ENCODE measurements at regions not wholly inside any gene's neighbourhood (a gene's known extent, or its start where the extent isn't known, plus 50 kb on each side); places are given as distances from the start of the nearest gene placed in this dataset.

DNA sequence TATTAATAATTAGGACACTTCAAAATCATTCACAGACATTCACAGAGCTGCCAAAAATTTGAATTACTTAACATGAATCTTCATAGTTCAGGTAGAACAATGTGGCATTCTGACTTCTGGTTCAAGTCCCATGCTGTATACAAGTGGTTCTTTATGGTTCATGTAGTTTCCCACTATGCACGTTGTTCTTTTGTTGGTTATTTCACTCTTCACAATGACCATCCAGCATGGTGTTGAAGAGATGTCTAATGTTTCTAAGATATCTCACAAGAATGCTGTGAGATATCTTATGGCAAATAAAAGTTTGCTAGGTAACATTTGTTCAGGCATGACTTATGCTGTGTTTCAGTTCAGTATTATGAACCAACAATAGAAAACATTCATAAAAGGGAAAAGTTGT, 88.2 kb upstream of the SLITRK6 start:
- Histone ChIP-seq H4K20me1 (ENCODE audit: control insufficient read depth, insufficient read depth, insufficient read length) (no peaks in the 10 kb centered on the region), H4K5ac (ENCODE audit: insufficient read length, low read depth, low read length) (no peak overlapping the region), H3K9ac (ENCODE audit: extremely low read depth, insufficient read length, low read length) (no peak overlapping the region), H4K91ac (ENCODE audit: insufficient read length, low read depth, low read length) (no peak overlapping the region), H3K4ac (ENCODE audit: low read depth, low read length) (no peak overlapping the region), H2BK5ac (ENCODE audit: insufficient read length, low read length) (no peak overlapping the region), H2BK15ac (ENCODE audit: low read depth, low read length) (no peak overlapping the region), H3K56ac (ENCODE audit: insufficient read length, low read depth, low read length) (no peak overlapping the region), H3K27me3 (ENCODE audit: insufficient read depth, low read length) (no peaks in the 10 kb centered on the region), H3K27ac (ENCODE audit: insufficient read length, low read depth, low read length) (no peak overlapping the region), H2BK12ac (ENCODE audit: insufficient read length, low read depth, low read length) (no peak overlapping the region), H3K18ac (ENCODE audit: insufficient read length, low read depth, low read length) (no peak overlapping the region), H3K14ac (ENCODE audit: insufficient read depth, low read length) (no peak overlapping the region), H4K8ac (replicated peaks; ENCODE audit: insufficient read length, low read depth, low read length) (no peak overlapping the region), H3K23me2 (ENCODE audit: insufficient read length, low read depth, low read length, poor library complexity, severe bottlenecking) (no peaks in the 10 kb centered on the region), H3K23ac (ENCODE audit: insufficient read length, low read depth, low read length) (no peak overlapping the region), H3K4me1 (ENCODE audit: insufficient read depth, low read length) (no peaks in the 10 kb centered on the region), H2AFZ (ENCODE audit: low read length) (no peak overlapping the region), H3K4me2 (ENCODE audit: insufficient read depth, insufficient read length, low read length) (no peak overlapping the region), H3K79me1 (ENCODE audit: insufficient read depth, low read depth, low read length, poor library complexity, severe bottlenecking) (no peaks in the 10 kb centered on the region), H3K9me3 (ENCODE audit: control insufficient read depth, low read depth, low read length) (no peaks in the 10 kb centered on the region), H3T11ph (ENCODE audit: low read length) (no peak overlapping the region), H2BK20ac (ENCODE audit: low read depth, low read length, poor library complexity, severe bottlenecking) (no peak overlapping the region), H2BK120ac (ENCODE audit: low read depth, low read length, poor library complexity, severe bottlenecking) (no peak overlapping the region), H2AK5ac (ENCODE audit: insufficient read length, low read length) (no peak overlapping the region), H3K79me2 (ENCODE audit: insufficient read depth, low read length) (no peaks in the 10 kb centered on the region)
- H3K27ac Mint-ChIP-seq = no peak overlapping the region
- TF ChIP-seq, protein P1, sequence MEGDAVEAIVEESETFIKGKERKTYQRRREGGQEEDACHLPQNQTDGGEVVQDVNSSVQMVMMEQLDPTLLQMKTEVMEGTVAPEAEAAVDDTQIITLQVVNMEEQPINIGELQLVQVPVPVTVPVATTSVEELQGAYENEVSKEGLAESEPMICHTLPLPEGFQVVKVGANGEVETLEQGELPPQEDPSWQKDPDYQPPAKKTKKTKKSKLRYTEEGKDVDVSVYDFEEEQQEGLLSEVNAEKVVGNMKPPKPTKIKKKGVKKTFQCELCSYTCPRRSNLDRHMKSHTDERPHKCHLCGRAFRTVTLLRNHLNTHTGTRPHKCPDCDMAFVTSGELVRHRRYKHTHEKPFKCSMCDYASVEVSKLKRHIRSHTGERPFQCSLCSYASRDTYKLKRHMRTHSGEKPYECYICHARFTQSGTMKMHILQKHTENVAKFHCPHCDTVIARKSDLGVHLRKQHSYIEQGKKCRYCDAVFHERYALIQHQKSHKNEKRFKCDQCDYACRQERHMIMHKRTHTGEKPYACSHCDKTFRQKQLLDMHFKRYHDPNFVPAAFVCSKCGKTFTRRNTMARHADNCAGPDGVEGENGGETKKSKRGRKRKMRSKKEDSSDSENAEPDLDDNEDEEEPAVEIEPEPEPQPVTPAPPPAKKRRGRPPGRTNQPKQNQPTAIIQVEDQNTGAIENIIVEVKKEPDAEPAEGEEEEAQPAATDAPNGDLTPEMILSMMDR (conservative IDR thresholded peaks at IDR 0.05) = no peak
- no peaks in the 10 kb centered on the region for H3K27me3 Mint-ChIP-seq (ENCODE audit: low read depth)
- no CpG with 5 or more reads among the region's 1 CpG for WGBS (ENCODE audit: extremely low coverage, insufficient read length, low lambda C conversion rate)
- no peak overlapping the region for H3K4me3 Mint-ChIP-seq
- no peaks in the 10 kb centered on the region for H3K36me3 Mint-ChIP-seq (ENCODE audit: insufficient read depth in 1 of 3, low read depth in 3 of 3)
- H3K9me3 Mint-ChIP-seq = no peaks in the 10 kb centered on the region; a peak in 1 of 5 replicates
- no peak for DNase-seq
- H3K4me1 Mint-ChIP-seq = no peaks in the 10 kb centered on the region

Data from H9 (cell line).